ENCODE measurements at regions not wholly inside any gene's neighbourhood (a gene's known extent, or its start where the extent isn't known, plus 50 kb on each side); places are given as distances from the start of the nearest gene placed in this dataset.
"Not testable (repeated sequence)": the region's sequence is repeated elsewhere in the genome, so short reads cannot be mapped to it uniquely, and the experiment has no call there.

DNA sequence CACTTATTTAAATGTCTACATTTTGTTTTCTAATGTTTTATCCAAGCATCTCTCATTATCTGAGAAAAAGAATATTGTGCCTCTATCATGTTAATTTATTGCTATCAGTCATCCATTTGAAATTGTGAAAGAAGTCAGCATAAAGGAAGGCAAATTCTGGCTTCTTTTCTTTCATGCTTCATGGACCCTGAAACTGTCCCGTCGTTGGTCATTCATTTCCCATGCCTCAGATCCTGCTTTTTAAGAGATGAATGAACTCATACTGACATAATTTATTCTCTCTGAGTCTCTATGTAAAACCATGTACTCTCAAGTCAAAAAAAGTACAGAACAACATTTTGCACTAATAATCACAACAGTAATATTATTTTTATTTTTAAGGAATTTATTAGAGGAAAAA is 2512.0 kb downstream of the PCDH9 start:
- no peak for DNase-seq

DNA sequence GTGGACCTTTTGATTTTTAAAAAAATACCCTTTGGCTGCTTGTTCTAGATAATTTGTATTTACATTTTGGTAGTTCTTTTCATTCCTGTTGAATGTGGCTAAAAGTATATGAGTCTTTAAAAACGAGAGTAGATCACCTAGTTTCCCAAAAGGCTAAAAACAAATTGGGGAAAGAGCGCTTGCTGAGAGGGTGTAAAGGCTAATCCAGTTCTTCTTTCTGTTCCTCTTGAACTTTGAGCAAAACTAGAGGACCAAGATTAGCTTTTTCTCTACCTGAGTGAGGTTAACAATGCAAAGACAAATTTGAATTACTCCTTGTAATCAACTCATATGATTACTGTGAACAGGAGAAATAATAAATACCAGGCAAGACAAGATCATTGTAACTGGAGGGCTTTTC is 2513.2 kb downstream of the PCDH9 start:
- DNase-seq = no peak

DNA sequence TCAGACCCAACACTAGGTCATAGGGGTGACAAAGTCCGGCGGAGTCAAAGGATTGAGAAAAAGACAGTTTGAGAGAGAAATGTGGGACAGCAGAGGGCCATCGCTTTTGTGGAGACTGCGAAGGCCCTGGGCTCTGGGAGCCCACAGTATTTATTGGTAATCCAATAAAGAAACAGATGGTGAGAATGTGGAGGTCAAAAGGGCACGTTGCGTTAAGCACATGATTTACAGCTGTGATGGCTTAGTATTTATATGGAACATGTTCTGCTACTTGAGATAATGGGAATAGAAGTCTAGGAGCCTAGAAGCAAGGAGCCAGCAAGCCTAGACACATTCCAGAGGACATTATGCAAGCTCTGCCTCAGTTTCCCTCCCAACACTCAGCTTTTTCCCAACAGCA is 2521.1 kb downstream of the PCDH9 start:
- no peak for DNase-seq

DNA sequence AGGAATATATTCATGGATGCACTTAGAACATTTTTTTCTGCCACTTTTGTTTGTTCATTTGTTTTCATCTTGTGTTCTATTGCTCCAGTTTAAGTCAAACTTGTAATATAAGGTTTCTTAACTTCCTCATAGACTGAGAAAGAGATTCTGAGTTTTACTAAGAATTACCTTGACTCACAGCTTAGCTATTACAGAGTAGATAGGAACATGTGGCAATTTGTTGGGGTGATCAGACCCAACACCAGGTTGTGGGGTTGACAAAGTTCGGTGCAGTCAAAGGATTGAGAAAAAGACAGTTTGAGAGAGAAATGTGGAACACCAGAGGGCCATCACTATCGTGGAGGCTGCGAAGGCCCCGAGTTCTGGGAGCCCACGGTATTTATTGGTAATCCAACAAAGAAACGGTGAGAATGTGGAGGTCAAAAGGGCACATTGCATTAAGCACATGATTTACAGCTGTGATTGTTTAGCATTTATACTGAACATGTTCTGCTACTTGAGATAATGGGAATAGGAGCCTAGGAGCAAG is 2526.0 kb downstream of the PCDH9 start:
- no peak for DNase-seq

DNA sequence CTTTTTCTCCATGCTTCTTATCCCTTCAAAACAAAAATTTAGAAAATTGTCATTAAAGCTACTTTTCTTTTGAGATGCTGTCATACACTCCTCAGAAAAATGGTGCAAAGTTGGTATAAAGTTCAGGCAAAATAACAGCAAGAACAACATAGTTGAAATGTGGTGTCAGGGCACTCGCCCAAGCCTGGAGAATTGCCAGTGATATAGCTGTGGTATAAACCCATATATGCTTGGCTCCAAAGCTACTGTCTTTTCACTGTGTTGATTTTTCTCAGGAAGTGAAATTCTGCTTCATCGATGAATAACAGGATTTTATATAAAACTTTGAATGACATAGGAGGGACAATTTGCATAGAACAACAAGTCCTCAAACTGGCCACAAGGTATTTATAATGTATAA is 2532.9 kb downstream of the PCDH9 start:
- DNase-seq = no peak

DNA sequence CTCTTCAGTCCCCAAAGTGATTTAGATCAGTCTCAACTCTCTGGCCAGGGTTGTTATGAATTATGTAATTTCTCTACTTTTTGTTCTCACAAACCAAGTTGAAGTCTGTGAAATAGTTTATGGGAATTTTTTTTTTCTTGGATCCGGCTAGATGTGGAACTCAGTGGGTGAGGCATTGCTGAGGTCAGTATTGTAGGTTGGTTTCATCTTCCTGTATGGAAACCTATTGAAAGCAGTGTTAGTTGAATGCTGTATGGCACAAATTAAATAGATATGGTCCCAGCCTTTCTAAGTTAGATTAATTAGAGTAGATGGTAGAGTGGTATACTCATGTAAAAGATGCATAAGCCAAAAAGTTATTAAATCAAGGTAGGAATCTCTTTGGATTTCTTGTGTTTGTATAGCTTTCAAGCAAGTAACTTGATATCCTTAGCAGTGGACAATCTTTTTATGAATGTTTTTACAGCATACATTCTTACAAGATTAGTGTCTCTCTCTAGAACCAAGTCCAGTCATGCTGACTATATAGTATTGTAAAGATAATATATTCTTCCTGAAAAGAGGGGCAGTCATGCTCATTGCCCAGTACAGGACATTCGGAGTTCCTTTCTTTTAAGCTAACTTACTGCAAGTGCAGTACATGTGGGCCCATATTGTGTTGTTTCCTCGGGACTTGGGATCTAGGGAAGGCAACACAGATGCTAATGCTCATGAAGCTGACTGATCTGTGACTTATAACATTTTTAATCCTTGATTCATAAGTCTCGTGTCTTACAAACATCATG is 2541.1 kb downstream of the PCDH9 start:
- DNase-seq = no peak

DNA sequence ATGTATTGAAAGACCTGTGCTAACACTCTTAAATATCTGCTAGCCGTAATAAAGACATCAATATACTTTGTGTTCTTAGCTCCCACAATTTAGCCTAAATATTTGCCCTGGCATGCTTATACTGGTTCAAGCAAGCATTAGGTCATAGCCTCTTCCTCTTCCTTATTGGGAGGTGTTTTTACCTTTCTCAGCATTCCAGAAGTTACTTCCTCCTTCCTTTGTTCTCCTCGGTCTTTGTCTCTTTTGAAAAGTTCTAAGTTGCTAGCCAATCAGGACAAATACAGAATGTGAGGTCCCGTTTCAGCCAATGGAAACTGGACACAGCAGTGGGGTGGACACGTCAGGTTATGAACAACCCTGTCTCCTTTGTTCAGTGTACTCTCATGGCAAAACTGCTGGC is 2543.6 kb downstream of the PCDH9 start:
- not testable (repeated sequence) for DNase-seq

DNA sequence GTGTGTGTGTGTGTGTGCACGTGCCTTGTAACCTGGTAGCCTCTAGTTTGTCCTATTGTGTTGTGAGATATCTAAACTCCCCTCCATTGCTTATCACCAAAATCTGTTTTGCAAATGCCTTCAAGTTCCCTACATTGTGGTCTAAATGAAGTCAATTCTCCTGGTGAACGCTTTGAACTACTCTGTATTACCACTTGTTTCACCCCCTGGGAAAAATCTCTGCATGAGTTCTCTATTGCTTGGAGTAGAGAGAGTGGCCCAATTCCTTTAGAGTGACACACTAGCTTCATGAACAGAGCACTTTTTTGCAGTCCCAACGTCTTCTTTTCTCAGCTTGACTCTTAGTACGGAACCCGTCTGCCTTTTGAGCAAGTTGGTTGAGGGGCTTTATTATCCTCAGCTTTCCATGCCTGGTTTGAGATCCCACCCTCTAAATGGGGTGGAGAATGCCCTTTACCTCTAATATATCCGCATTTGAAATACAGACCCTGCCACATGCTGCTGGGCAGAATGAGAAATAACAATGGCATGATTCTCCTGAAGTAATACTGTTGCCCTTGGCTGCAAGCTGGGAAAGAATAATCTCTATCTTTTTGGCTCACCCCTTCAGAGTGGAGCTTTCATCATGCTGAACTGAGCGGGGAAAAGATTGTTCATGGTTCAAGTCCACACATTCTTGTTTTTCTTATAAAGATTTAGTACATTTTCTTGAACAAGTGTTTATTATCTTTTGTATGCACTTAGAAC is 2545.3 kb downstream of the PCDH9 start:
- DNase-seq = no peak

DNA sequence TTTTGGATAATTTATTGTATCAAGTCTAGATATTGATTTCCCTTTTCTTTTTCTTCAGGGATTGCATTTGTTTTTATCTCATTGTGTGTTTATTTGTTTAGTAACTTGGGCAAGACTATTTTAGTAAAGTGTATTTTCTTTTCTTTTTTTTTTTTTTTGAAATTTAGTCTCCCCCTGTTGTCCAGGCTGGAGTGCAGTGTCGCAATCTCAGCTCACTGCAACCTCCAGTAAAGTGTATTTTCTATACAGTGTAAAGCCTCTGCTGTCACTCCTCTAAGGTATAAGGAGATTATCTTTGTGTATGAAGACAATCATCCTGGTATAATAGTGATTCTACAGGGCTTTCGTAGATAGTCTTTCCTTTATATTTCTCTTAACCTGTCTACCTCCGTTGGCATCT is 2546.0 kb downstream of the PCDH9 start:
- no peak for DNase-seq

DNA sequence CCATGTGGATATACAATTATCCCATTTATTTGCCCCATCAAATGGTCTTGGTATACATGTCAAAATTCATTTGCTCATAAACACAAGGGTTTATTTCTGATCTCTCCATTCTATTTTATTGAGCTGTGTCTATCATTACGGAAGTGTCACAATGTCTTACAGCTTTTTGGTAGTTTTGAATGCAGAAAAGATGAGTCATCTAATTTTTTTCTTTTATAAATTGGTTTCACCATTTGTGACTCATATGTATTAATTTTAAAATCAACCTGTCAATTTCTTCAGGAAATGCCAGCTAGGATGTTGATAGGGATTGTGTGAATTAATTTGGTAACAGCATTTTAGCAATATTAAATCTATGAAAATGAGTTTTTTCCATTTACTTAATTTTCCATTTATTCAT is 2549.4 kb downstream of the PCDH9 start:
- no peak for DNase-seq

DNA sequence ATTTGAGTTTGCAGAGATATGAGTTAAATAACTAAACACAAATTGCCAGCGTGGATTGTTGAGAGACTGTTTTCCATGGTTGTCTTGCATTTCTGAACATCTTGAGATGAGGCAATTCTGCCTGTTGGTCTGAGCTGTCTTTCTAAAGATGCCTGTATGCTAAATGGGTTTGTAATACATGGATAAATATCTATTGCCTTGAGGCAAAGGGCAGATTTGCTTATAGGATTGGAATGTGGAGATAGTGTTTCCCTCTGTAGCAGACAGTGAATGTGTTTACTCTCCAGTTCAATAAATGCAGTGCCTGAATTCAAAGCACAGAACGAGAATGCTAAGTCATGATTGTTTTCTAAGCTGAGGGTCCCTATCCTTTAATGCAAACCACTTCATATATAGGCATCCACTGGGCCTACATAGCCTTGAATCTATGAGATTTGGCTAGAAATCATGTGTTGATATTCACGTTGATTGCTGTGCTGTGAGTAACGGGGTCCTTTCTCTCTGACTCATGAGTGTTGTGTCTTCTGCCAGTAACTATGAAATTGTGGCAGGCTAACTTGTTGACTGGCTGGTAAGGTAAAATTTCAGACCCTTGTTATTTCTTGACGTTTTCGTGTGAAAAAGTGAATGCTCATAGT is 2554.8 kb downstream of the PCDH9 start:
- DNase-seq = no peak

DNA sequence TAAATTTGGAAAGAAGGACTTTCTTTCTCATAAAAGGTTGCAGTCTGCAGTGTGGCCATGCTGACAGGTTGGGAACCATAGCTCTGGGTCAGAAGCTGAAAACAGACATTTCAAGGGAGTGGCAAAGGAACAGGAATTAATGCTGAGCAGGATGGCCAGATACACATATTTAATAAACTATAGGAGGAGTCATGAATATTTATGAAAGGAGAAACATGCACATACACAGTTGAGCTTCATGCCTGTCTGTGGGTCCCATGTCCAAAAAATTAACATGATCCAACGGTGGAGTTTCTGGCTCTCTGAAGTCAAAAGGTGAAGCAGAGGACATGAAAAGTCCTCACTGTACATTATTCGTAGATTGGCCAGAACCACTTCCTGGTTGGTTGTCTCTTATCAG is 2556.0 kb downstream of the PCDH9 start:
- DNase-seq = no peak

DNA sequence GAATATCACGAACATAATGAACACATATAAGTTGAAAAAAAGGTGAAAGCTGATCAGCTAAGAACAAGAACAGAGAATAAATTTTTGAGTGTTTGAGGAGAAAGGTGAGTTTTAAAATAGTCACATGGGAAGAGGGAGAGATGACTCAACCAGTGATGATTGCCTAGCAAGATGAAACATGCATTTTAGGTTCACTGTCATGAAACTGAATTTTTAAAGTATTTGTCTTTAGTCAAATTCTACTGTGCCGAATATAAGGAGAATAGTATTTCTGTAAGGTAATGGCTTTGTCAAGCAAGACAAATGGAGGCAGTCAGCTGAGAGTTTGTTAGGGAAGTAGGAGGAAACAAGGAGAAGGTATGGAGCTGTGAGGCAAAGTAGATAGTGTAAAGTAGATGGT is 2557.4 kb downstream of the PCDH9 start:
- no peak for DNase-seq

DNA sequence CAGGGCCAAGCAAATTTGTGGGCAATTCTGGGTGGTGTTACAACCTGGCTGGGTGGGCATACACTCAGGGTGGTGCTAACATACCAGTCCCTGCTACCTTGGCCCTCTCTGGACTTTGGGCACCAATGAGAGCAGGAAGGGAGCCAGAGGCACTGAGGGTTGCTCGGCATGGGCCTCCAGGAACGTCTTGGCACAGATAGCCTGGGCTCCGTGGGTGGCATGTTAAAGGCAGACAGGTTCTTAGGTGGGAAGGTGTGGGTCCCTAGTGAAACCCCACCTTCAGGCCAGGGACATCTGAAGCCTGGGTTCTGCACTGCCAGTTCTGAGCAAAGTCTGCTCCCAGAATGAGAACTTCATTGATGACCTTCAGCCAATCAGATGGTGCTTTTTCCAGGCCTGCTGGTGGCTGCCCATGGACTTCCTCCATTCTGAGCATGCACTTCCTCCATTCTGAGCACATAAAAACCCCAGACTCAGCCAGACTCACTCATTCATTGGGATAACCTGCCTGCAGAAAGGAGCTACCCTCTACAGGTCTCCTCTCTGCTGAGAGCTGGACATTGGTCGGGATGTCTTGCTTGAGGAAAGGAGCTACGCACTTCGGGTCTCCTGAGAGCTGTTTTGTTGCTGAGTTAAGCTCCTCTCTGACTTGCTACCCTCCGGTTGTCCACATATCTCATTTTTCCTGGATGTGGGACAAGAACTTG is 2567.1 kb downstream of the PCDH9 start:
- no peak for DNase-seq

DNA sequence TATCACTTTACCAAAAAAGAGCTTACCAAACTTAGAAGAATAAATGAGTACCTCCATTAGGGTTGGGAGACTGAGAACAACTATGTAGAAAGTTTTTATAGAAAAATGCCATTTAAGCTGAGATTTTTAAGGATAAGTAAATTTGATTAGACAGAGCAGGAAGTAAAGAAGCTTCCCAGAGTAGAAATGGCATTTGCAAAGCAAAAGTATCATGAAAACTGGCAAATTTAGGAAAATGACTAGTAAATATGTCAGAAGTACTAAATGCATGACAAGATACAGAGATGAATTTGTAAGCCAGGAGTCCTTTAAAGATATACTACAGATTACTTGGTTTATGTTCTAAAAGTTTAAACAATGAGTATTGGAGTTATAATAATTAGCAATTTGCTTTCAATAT is 2581.8 kb downstream of the PCDH9 start:
- no peak for DNase-seq

DNA sequence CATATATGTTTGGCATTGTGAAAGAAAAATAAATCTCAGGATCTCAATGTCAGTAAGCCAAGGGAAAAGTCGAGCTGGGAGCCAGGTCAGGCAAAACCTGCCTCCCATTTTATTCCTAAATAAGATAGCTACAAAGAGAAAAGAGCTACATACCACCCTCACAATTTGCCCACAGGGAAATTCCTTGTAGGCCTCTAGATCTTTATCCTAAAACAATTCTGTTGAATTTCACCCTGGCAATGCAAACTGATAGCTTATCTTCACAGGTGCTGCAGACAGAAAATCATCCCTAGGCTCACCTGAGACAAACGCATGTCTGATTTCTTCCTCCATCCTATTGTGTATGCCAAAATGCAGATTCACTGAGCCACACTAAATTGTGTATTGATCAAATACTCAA is 2587.1 kb downstream of the PCDH9 start:
- no peak for DNase-seq

DNA sequence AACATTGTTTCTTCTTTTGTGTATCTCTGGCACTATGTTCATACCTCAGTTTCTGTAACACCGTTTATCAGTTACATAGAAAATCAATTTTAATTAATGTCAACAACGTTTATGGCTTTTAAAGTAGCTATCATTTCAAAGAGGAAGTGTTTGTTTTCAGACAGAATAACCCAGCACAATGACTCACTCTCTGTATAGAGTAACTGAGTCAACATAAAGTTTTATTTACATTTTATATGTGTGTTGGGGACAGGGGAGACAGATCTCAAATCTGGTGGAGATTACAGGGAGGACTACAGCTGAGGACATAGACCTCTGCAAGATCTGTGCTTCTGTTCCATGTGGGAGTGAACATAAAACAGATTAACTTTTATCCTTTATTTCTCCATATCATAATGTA is 2590.1 kb downstream of the PCDH9 start:
- DNase-seq = no peak

DNA sequence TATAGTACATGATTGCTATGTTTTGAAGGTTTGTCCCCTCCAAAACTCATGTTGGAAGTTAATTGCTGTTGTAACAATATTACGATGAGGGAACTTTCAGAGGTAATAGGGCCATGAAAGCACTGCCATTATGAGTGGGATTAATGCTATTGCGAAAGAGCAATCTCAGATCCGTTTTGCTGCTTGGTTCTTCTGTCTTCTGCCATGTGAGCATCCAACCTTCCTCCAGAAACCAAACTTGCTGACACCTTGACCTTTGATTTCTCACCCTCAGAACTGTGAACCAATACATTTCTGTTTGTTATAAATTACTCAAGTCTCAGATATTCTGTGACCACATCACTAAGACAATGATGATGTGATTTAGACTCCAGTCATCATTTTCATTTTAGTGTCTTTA is 2590.9 kb downstream of the PCDH9 start:
- DNase-seq = no peak

DNA sequence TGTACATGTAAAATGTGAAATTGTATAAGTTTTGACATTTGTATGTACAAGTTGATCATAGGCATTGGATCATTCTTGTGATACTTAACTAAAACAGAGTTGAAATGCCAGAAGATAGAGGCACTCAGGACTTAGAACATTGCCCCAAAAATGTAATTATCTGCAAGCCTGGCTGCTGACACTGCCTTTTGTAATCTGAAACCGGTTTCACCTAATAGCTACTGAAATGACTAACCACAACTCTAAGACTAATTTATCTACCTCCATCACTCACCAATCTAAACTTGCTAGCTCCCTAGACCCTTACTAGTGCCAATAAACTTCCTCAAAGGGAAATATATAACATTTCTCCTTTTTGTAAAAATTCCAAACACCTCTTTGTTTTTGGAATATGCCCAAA is 2596.2 kb downstream of the PCDH9 start:
- no peak for DNase-seq

DNA sequence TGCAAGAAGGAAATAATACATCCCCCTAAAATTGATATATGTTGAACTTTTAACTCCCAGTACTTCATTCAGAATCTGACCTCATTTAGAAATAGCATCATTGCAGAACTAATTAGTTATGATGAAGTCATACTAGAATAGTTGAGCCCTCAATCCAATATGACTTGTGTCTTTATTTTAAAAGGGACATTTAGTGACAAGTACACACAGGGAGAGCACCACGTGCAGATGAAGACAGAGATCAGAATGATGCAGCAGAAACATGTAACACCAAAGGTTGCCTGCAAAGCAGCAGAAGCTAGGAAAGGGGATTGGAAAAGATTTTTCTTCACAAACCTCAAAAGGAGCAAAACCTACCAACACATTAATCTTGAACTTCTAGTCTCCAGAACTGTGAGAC is 2602.5 kb downstream of the PCDH9 start:
- no peak for DNase-seq

DNA sequence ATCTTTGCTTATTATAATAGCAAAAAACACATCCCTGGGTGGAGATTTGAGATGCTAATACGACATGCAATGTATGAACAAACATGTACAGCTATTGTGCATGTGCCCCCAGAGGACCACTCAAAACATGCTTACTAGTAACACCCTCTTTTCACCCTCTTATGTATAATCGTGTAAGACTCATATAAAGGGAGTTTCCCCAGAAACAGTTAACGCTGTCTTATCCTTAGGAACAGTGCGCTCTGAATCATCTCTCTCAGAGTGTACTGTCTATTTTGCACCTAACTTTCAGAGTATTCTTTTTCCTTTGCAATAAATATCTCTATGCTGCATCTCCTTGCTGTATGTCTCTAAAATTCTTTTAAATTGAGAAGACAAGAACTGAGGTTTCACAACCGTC is 2604.0 kb downstream of the PCDH9 start:
- no peak for DNase-seq

DNA sequence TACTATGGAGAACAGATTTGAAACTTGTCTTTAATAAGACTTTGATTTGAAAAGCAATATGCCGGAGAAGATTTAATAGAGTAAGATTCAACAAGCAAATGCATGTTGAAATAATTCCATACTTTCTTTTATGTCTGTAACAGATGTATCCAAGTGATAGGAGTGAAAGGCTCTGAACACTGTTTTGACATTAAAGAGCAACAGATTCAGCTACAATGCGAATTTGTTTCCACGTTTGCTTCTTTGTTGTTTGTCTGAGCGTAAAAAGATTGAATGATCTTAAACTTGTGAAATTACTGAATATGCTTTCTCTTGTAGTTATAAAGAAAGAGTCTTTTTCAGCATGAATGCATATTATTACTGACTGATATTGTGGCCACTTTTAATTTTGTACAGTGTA is 2612.9 kb downstream of the PCDH9 start:
- DNase-seq = no peak

DNA sequence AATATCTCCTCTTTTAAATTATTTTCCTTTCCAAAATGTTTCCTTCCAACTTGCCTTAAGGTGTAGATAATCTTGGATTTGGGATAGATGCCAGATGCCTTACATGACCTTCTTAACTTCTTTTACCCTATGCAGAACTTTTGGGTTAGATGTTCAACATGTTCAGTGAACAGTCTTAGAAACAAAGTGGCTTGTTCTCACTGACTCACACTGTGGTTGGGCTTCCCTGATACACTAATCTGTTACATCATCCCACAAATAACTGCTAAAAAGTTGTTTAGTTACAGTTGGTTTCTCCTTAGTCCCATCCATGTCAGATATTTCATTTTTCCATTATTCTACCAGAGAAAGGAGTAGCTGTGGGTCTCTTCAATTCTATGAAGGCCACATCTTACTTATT is 2638.2 kb downstream of the PCDH9 start:
- DNase-seq = no peak
